Prostate gland (tissue), 2 donors: ENCODE measurements at regions not wholly inside any gene's neighbourhood (a gene's known extent, or its start where the extent isn't known, plus 50 kb on each side); places are given as distances from the start of the nearest gene placed in this dataset.
A peak's percentile ranks its signal among the peaks of the same experiment; 100 is the strongest.

Experiments
- DNase-seq: peaks from one replicate; pipeline ENCODE4 v3.0.0-alpha.2; 2019; ENCODE audit warnings: low spot score
- H3K27ac ChIP-seq, 2 donors: fragments of 200-600 bp; sonication (generic); 2 replicates each; pipeline ENCODE4 v1.5.1; 2017 to 2019
- H3K27me3 ChIP-seq: fragments of 200-600 bp; sonication (generic); replicated peaks from 2 replicates; pipeline ENCODE4 v1.5.1; 2019; ENCODE audit not compliant: insufficient read depth
- H3K36me3 ChIP-seq, 2 donors: fragments of 200-600 bp; sonication (generic); 1 replicate in 1 of 2; 2 replicates in 1 of 2; pipeline versions ENCODE4 v1.5.1 to v1.8.1; 2017 to 2019
- H3K4me1 ChIP-seq: fragments of 200-600 bp; sonication (generic); replicated peaks from 2 replicates; pipeline ENCODE4 v1.5.1; 2019
- H3K4me3 ChIP-seq, 2 donors: fragments of 200-600 bp; sonication (generic); 2 replicates each; pipeline ENCODE4 v1.5.1; 2017 to 2019
- H3K9me3 ChIP-seq: fragments of 200-600 bp; sonication (generic); 2 replicates; pipeline ENCODE4 v1.5.1; 2017
- CTCF ChIP-seq, 4 experiments: fragments of 200-600 bp in 2 of 4; fragments of 450-650 bp in 2 of 4; sonication (generic) in 2 of 4; IDR thresholded peaks; 1 replicate in 3 of 4; 2 replicates in 1 of 4; pipeline ENCODE4 v1.5.1; 2016 to 2019; ENCODE audit warnings: antibody characterized with exemption in 4 of 4, mild to moderate bottlenecking in 2 of 4, moderate library complexity in 2 of 4
- POLR2A ChIP-seq: fragments of 450-650 bp; IDR thresholded peaks from one replicate; pipeline ENCODE4 v1.6.1; 2016; ENCODE audit warnings: antibody characterized with exemption, mild to moderate bottlenecking
- POLR2AphosphoS5 ChIP-seq: sonication (generic); formaldehyde crosslinking; IDR thresholded peaks from one replicate; pipeline ENCODE4 v1.6.1; 2017; ENCODE audit warnings: antibody characterized with exemption
- WGBS: methylation state at CpG from one replicate; pipeline ENCODE4 v1.1.5; 2018; 5-methylcytosine and 5-hydroxymethylcytosine counted together
- intact Hi-C: fragments of 100-400 bp; cut with DNase I; formaldehyde crosslinking; loops from one replicate; pipeline ENCODE4 v1.14.2; 2022

- intact Hi-C loops = no loop called here
- Histone ChIP-seq H3K27me3 (no peaks in the 10 kb centered on the region), H3K4me1 (no peaks in the 10 kb centered on the region), H3K27ac (peak overlapping the region; percentile 23 to 43), H3K36me3 (no peaks in the 10 kb centered on the region), H3K9me3 (no peaks in the 10 kb centered on the region), H3K4me3 (no peak overlapping the region)
- peak; percentile 16 for TF ChIP-seq POLR2AphosphoS5
- TF ChIP-seq POLR2A = no peak
- TF ChIP-seq CTCF (IDR thresholded peaks at IDR 0.05) = no peak
- DNase-seq = peak; percentile 4
- 7% methylated on average over 17 of the region's 17 CpGs for WGBS
Observed at GRCh38 chr11:28566339-28567089, 458.3 kb downstream of the METTL15 start.

GRCh38 chr11:28559492-28559891 lies 451.3 kb downstream of the METTL15 start:
- Histone ChIP-seq H3K9me3 (no peaks in the 10 kb centered on the region), H3K27me3 (no peaks in the 10 kb centered on the region), H3K4me3 (no peak overlapping the region), H3K27ac (no peak overlapping the region), H3K36me3 (no peaks in the 10 kb centered on the region), H3K4me1 (no peaks in the 10 kb centered on the region)
- intact Hi-C loops = no loop called here
- no peak for DNase-seq
- 47% methylated on average over 5 of the region's 5 CpGs for WGBS
- TF ChIP-seq POLR2A (no peak), CTCF (IDR thresholded peaks at IDR 0.05) (no peak), POLR2AphosphoS5 (no peak)

- H3K4me1 ChIP-seq = no peaks in the 10 kb centered on the region
- H3K4me3 ChIP-seq = no peak overlapping the region
- no peak for DNase-seq
- H3K9me3 ChIP-seq = no peaks in the 10 kb centered on the region
- TF ChIP-seq POLR2AphosphoS5 (no peak), CTCF (IDR thresholded peaks at IDR 0.05) (no peak), POLR2A (no peak)
- H3K27me3 ChIP-seq = no peaks in the 10 kb centered on the region
- intact Hi-C loops = no loop called here
- H3K36me3 ChIP-seq = no peaks in the 10 kb centered on the region
- no peak overlapping the region for H3K27ac ChIP-seq
- WGBS = 42% methylated on average over 4 of the region's 4 CpGs
Observed at GRCh38 chr11:28547321-28547741, 439.1 kb downstream of the METTL15 start.

GRCh38 chr11:28545536-28545935 lies 437.3 kb downstream of the METTL15 start:
- Histone ChIP-seq H3K36me3 (no peaks in the 10 kb centered on the region), H3K4me1 (no peaks in the 10 kb centered on the region), H3K9me3 (no peaks in the 10 kb centered on the region), H3K27ac (no peak overlapping the region), H3K27me3 (no peaks in the 10 kb centered on the region), H3K4me3 (no peak overlapping the region)
- DNase-seq = no peak
- 50% methylated on average over 1 of the region's 1 CpG for WGBS
- no peak for TF ChIP-seq POLR2A
- no peak for TF ChIP-seq POLR2AphosphoS5
- no peak for TF ChIP-seq CTCF (IDR thresholded peaks at IDR 0.05)
- intact Hi-C loops = no loop called here

GRCh38 chr11:28542561-28542960 lies 434.4 kb downstream of the METTL15 start:
- no peaks in the 10 kb centered on the region for H3K36me3 ChIP-seq
- DNase-seq = no peak
- intact Hi-C loops = no loop called here
- H3K4me3 ChIP-seq = no peak overlapping the region
- H3K27ac ChIP-seq = no peak overlapping the region
- no peaks in the 10 kb centered on the region for H3K4me1 ChIP-seq
- TF ChIP-seq POLR2AphosphoS5 (no peak), POLR2A (no peak), CTCF (IDR thresholded peaks at IDR 0.05) (no peak)
- 51% methylated on average over 1 of the region's 1 CpG for WGBS
- H3K9me3 ChIP-seq = no peaks in the 10 kb centered on the region
- H3K27me3 ChIP-seq = no peaks in the 10 kb centered on the region
